ENCODE measurements at regions not wholly inside any gene's neighbourhood (a gene's known extent, or its start where the extent isn't known, plus 50 kb on each side); places are given as distances from the start of the nearest gene placed in this dataset.

DNA sequence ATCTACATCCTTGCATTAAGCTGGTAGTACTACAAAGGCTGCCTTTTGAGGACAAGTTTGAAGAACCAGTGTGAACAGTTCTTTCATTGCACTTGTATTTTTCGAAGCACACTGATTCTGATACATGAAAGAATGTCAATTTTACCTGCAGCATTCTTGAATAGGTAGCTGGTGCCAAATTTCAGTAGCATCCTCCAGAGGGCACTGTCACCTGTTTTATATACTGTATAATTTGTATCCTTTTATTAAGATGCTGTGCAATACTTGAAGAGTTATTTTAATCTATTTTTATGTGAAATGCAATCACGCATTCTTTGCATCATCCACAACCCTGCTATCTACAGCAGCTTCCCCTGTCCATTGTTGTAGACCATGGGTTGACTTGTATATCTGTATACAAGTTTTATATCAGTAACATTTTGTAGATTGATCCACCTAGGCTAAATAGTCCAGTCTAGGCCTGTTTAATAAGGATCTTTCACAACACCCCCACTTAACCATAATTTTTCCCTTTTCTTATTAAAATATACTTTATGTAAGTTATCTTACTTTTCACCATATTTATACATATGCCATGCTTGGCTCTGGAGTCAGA is 325.7 kb downstream of the PCDH7 start:
- Histone ChIP-seq H3K36me3 (ENCODE audit: insufficient read depth, low read length) (no peaks in the 10 kb centered on the region), H3K27ac (ENCODE audit: low read depth, low read length) (no peak overlapping the region), H3K4me3 (ENCODE audit: low read length in 2 of 2) (no peak overlapping the region), H3K27me3 (ENCODE audit: insufficient read depth, low read length) (no peaks in the 10 kb centered on the region), H3K4me1 (ENCODE audit: insufficient read depth, low read length) (no peaks in the 10 kb centered on the region), H3K9me3 (ENCODE audit: control insufficient read depth in 1 of 2, low read length in 2 of 2) (no peaks in the 10 kb centered on the region)
- Mint-ChIP-seq H3K4me3 (no peak overlapping the region), H3K4me1 (no peaks in the 10 kb centered on the region), H3K27me3 (no peaks in the 10 kb centered on the region), H3K9me3 (peaks cover 0 to 15% (median 5%) of the 10 kb centered on the region in 8 donors), H3K27ac (no peak overlapping the region), H3K36me3 (no peaks in the 10 kb centered on the region)
- POLR2A ChIA-PET (ENCODE audit: partially characterized antibody) = no interaction called here
- intact Hi-C loops (cut with micrococcal nuclease) = no loop called here
- CTCF ChIA-PET (ENCODE audit: partially characterized antibody) = no interaction called here
- DNase-seq = no peak

DNA sequence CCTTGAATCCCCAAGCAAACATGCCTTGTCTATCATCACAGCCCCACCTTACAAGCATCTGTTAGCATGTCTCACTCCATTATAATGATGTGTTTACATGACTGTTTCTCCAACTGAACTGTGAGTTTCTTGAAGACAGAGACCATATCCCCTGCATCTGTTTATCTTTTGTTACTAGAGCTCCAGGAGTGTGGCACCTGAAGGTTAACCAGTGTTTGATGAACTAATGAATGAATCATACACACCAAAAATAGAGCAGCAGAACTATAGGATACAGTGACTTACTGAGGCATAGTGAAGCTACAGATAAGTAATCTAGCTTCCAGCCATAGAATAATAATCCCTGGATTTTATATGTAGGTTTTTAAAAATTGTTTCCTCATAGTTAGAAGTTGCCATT is 331.0 kb downstream of the PCDH7 start:
- POLR2A ChIA-PET (ENCODE audit: partially characterized antibody) = no interaction called here
- intact Hi-C loops (cut with micrococcal nuclease) = no loop called here
- Mint-ChIP-seq H3K4me1 (no peaks in the 10 kb centered on the region), H3K27ac (no peak overlapping the region), H3K4me3 (no peak overlapping the region), H3K9me3 (peaks cover 0 to 18% (median 3%) of the 10 kb centered on the region in 8 donors), H3K36me3 (no peaks in the 10 kb centered on the region), H3K27me3 (no peaks in the 10 kb centered on the region)
- Histone ChIP-seq H3K27ac (ENCODE audit: low read depth, low read length) (no peak overlapping the region), H3K9me3 (ENCODE audit: control insufficient read depth in 1 of 2, low read length in 2 of 2) (no peaks in the 10 kb centered on the region), H3K27me3 (ENCODE audit: insufficient read depth, low read length) (no peaks in the 10 kb centered on the region), H3K4me3 (ENCODE audit: low read length in 2 of 2) (no peak overlapping the region), H3K36me3 (ENCODE audit: insufficient read depth, low read length) (no peaks in the 10 kb centered on the region), H3K4me1 (ENCODE audit: insufficient read depth, low read length) (no peaks in the 10 kb centered on the region)
- CTCF ChIA-PET (ENCODE audit: partially characterized antibody) = no interaction called here
- DNase-seq = no peak

DNA sequence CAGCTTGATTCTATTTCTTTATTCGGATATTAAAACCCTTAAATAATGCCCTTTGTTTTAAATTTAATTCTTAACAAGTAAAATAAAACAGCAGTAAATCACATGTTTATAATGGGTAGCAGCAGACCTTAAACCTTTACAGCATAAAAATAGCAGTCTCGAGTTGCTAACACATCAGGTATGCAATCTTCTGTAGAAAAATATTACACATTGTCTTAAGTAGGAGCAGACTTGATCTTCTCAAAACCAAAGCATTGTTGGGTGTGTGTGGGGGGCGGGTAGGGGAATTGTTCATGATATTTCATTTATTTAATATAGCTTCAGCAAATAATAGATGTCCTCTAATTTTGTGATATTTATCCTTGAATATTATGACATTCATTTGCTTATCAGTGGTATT is 331.4 kb downstream of the PCDH7 start:
- intact Hi-C loops (cut with micrococcal nuclease) = no loop called here
- no peak overlapping the region for H3K27ac Mint-ChIP-seq
- Histone ChIP-seq H3K4me1 (ENCODE audit: insufficient read depth, low read length) (no peaks in the 10 kb centered on the region), H3K27me3 (ENCODE audit: insufficient read depth, low read length) (no peaks in the 10 kb centered on the region), H3K36me3 (ENCODE audit: insufficient read depth, low read length) (no peaks in the 10 kb centered on the region), H3K9me3 (ENCODE audit: control insufficient read depth in 1 of 2, low read length in 2 of 2) (no peaks in the 10 kb centered on the region), H3K4me3 (ENCODE audit: low read length in 2 of 2) (no peak overlapping the region), H3K27ac (ENCODE audit: low read depth, low read length) (no peak overlapping the region)
- peaks cover 0 to 18% (median 3%) of the 10 kb centered on the region in 8 donors for H3K9me3 Mint-ChIP-seq
- POLR2A ChIA-PET (ENCODE audit: partially characterized antibody) = no interaction called here
- H3K4me3 Mint-ChIP-seq = no peak overlapping the region
- no peaks in the 10 kb centered on the region for H3K36me3 Mint-ChIP-seq
- no peaks in the 10 kb centered on the region for H3K27me3 Mint-ChIP-seq
- no peak for DNase-seq
- CTCF ChIA-PET (ENCODE audit: partially characterized antibody) = no interaction called here
- no peaks in the 10 kb centered on the region for H3K4me1 Mint-ChIP-seq

DNA sequence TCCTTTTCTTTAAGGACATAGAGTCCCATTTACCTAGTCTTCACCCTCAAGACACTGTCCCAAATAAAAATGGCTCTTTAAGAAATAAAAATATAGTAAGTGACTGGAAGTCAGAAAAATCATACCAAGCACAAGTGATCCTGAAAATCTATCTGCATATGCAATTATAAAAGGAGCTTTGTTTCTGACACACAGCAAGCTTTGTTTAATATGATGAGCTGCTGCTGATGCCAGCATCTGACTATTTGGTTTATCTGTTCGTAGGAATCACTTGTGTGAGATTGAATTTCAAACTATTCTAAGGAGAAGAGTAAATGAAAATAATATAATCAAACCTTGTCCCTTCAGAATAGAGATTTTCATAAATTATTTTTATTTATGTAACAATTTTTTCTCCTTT is 332.4 kb downstream of the PCDH7 start:
- Mint-ChIP-seq H3K27me3 (no peaks in the 10 kb centered on the region), H3K4me1 (no peaks in the 10 kb centered on the region), H3K4me3 (no peak overlapping the region), H3K27ac (no peak overlapping the region), H3K36me3 (no peaks in the 10 kb centered on the region), H3K9me3 (peaks cover 0 to 18% (median 3%) of the 10 kb centered on the region in 8 donors)
- CTCF ChIA-PET (ENCODE audit: partially characterized antibody) = no interaction called here
- no peak overlapping the region for H3K4me3 ChIP-seq (ENCODE audit: low read length in 2 of 2)
- no peaks in the 10 kb centered on the region for H3K9me3 ChIP-seq (ENCODE audit: control insufficient read depth in 1 of 2, low read length in 2 of 2)
- H3K4me1 ChIP-seq (ENCODE audit: insufficient read depth, low read length) = no peaks in the 10 kb centered on the region
- no peaks in the 10 kb centered on the region for H3K27me3 ChIP-seq (ENCODE audit: insufficient read depth, low read length)
- POLR2A ChIA-PET (ENCODE audit: partially characterized antibody) = no interaction called here
- intact Hi-C loops (cut with micrococcal nuclease) = no loop called here
- H3K36me3 ChIP-seq (ENCODE audit: insufficient read depth, low read length) = no peaks in the 10 kb centered on the region
- no peak overlapping the region for H3K27ac ChIP-seq (ENCODE audit: low read depth, low read length)
- no peak for DNase-seq

GRCh38 chr4:31053451-31053850 is 333.3 kb downstream of the PCDH7 start:
- H3K9me3 Mint-ChIP-seq = peaks cover 0 to 18% (median 3%) of the 10 kb centered on the region in 8 donors

DNA sequence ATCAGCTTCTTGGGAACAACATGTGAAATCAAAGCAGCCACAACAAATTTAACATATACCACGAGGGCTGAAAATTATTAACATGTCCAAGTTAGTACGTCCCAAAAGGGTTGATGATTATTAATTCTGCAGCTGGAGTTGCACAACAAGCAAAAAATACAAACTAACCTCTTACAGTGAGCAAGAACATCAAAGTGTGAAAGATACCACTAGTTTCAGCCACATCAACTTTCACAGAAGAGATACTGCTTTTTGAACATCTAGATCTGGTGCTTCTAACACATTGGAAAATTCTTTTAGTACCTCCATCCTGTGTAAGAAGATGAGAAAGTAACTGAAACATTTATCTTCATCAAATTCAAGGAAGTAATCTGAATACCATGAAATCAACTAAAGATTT is 334.1 kb downstream of the PCDH7 start:
- H3K4me1 Mint-ChIP-seq = no peaks in the 10 kb centered on the region
- Histone ChIP-seq H3K9me3 (ENCODE audit: control insufficient read depth in 1 of 2, low read length in 2 of 2) (no peaks in the 10 kb centered on the region), H3K27ac (ENCODE audit: low read depth, low read length) (no peak overlapping the region), H3K4me1 (ENCODE audit: insufficient read depth, low read length) (no peaks in the 10 kb centered on the region), H3K4me3 (ENCODE audit: low read length in 2 of 2) (no peak overlapping the region), H3K27me3 (ENCODE audit: insufficient read depth, low read length) (no peaks in the 10 kb centered on the region), H3K36me3 (ENCODE audit: insufficient read depth, low read length) (no peaks in the 10 kb centered on the region)
- H3K27ac Mint-ChIP-seq = no peak overlapping the region
- H3K4me3 Mint-ChIP-seq = no peak overlapping the region
- ChIA-PET CTCF (ENCODE audit: partially characterized antibody) (no interaction called here), POLR2A (ENCODE audit: partially characterized antibody) (no interaction called here)
- H3K27me3 Mint-ChIP-seq = no peaks in the 10 kb centered on the region
- peaks cover 0 to 21% (median 3%) of the 10 kb centered on the region in 8 donors for H3K9me3 Mint-ChIP-seq
- no peaks in the 10 kb centered on the region for H3K36me3 Mint-ChIP-seq
- intact Hi-C loops (cut with micrococcal nuclease) = no loop called here
- no peak for DNase-seq

More at GRCh38 chr4:31053451-31053850, 333.3 kb downstream of the PCDH7 start:
- Histone ChIP-seq H3K9me3 (ENCODE audit: control insufficient read depth in 1 of 2, low read length in 2 of 2) (no peaks in the 10 kb centered on the region), H3K27ac (ENCODE audit: low read depth, low read length) (no peak overlapping the region), H3K27me3 (ENCODE audit: insufficient read depth, low read length) (no peaks in the 10 kb centered on the region), H3K36me3 (ENCODE audit: insufficient read depth, low read length) (no peaks in the 10 kb centered on the region), H3K4me1 (ENCODE audit: insufficient read depth, low read length) (no peaks in the 10 kb centered on the region), H3K4me3 (ENCODE audit: low read length in 2 of 2) (no peak overlapping the region)
- Mint-ChIP-seq H3K4me1 (no peaks in the 10 kb centered on the region), H3K27me3 (no peaks in the 10 kb centered on the region), H3K4me3 (no peak overlapping the region), H3K36me3 (no peaks in the 10 kb centered on the region), H3K27ac (no peak overlapping the region)
- intact Hi-C loops (cut with micrococcal nuclease) = no loop called here
- POLR2A ChIA-PET (ENCODE audit: partially characterized antibody) = no interaction called here
- CTCF ChIA-PET (ENCODE audit: partially characterized antibody) = no interaction called here
- DNase-seq = no peak

GRCh38 chr4:31058656-31059055 is 338.5 kb downstream of the PCDH7 start:
- H3K27ac Mint-ChIP-seq = no peak overlapping the region
- DNase-seq = no peak
- Histone ChIP-seq H3K36me3 (ENCODE audit: insufficient read depth, low read length) (no peaks in the 10 kb centered on the region), H3K4me1 (ENCODE audit: insufficient read depth, low read length) (no peaks in the 10 kb centered on the region), H3K4me3 (ENCODE audit: low read length in 2 of 2) (no peak overlapping the region), H3K27me3 (ENCODE audit: insufficient read depth, low read length) (no peaks in the 10 kb centered on the region), H3K27ac (ENCODE audit: low read depth, low read length) (no peak overlapping the region), H3K9me3 (ENCODE audit: control insufficient read depth in 1 of 2, low read length in 2 of 2) (no peaks in the 10 kb centered on the region)
- peaks cover 0 to 11% (median 4%) of the 10 kb centered on the region in 8 donors for H3K9me3 Mint-ChIP-seq
- ChIA-PET CTCF (ENCODE audit: partially characterized antibody) (no interaction called here), POLR2A (ENCODE audit: partially characterized antibody) (no interaction called here)
- intact Hi-C loops (cut with micrococcal nuclease) = no loop called here
- no peaks in the 10 kb centered on the region for H3K27me3 Mint-ChIP-seq
- H3K4me1 Mint-ChIP-seq = no peaks in the 10 kb centered on the region
- no peaks in the 10 kb centered on the region for H3K36me3 Mint-ChIP-seq
- no peak overlapping the region for H3K4me3 Mint-ChIP-seq
